ENCODE measurements at regions not wholly inside any gene's neighbourhood (a gene's known extent, or its start where the extent isn't known, plus 50 kb on each side); places are given as distances from the start of the nearest gene placed in this dataset.
"Not testable (repeated sequence)": the region's sequence is repeated elsewhere in the genome, so short reads cannot be mapped to it uniquely, and the experiment has no call there.

GRCh38 chr20:48024539-48024938 is 239.3 kb upstream of the SULF2 start:
- no peak overlapping the region for H3K4me3 ChIP-seq (ENCODE audit: low read depth, low read length)
- in situ Hi-C loops (cut with HindIII; ENCODE audit: low sequenced_read_pairs) = no loop called here
- TF ChIP-seq CTCF (IDR thresholded peaks at IDR 0.05; ENCODE audit: low read depth, low read length) = no peak
- DNase-seq (ENCODE audit: low read depth, low spot score) = no peak

DNA sequence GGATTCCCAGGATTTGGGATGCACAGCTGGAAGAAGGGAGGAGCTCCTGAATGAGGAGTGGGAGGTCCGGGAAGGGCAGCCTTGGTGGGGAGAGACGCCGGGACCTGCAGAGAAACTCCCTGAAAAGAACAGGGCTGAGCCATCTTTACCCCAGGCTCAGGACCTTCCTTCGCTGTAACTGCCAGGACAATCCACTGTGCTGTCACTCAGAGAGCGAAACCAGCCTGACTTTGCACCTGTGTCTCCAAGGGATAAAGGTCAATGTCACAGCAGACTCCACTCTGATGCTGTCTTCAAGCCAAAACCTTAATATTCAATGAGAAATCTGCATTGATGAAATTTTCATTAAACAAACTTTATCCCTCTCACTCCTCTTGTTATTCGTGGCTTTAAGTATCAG is 235.4 kb upstream of the SULF2 start:
- DNase-seq (ENCODE audit: low read depth, low spot score); H3K4me3 ChIP-seq (ENCODE audit: low read depth, low read length); in situ Hi-C loops (cut with HindIII; ENCODE audit: low sequenced_read_pairs): not testable (repeated sequence)

DNA sequence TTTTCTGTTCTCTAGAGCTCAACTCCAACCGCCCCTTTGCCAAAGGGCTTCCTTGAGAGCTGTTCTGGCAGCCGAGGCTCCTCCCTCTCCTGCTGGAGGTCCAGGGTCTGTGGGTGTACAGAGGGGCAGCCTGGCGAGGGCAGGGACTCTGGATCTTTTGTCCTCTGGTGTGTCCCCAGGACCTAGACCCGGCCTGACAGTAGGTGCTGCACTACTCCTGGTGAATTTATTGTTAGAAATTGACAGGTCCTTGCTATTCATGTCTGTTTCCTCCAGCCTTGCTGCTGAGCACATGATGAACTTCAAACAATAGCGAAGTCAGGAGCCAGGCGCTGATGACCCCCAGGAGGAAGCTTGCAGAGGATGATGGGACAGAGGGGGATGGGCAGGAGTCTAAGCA is 234.7 kb upstream of the SULF2 start:
- H3K4me3 ChIP-seq (ENCODE audit: low read depth, low read length) = no peak overlapping the region
- in situ Hi-C loops (cut with HindIII; ENCODE audit: low sequenced_read_pairs) = no loop called here
- TF ChIP-seq CTCF (IDR thresholded peaks at IDR 0.05; ENCODE audit: low read depth, low read length) = no peak
- no peak for DNase-seq (ENCODE audit: low read depth, low spot score)

- TF ChIP-seq CTCF (IDR thresholded peaks at IDR 0.05; ENCODE audit: low read depth, low read length) = no peak
- in situ Hi-C loops (cut with HindIII; ENCODE audit: low sequenced_read_pairs) = no loop called here
- no peak for DNase-seq (ENCODE audit: low read depth, low spot score)
- H3K4me3 ChIP-seq (ENCODE audit: low read depth, low read length) = no peak overlapping the region
Observed at GRCh38 chr20:48019496-48019895, 234.2 kb upstream of the SULF2 start.

DNA sequence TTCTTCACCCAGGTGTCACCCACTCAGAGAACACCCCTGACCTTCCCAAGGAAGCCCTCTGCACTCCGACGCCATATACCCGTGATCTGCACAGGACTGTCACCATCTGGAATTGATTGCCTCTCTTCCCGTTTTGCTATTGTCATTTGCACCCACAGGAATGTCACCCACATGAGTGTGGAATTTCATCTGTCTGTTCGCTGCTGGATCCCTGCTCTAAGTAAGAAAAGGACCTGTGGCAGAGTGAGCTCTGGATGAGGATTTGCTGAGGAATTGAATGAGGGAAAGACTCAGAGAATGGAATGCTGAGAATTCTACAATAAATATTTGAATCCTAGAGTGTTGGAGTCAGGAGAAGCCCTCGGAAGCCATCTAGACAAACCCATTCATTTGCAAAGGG is 233.6 kb upstream of the SULF2 start:
- H3K4me3 ChIP-seq (ENCODE audit: low read depth, low read length); in situ Hi-C loops (cut with HindIII; ENCODE audit: low sequenced_read_pairs): not testable (repeated sequence)
- DNase-seq (ENCODE audit: low read depth, low spot score) = peak; percentile 20

DNA sequence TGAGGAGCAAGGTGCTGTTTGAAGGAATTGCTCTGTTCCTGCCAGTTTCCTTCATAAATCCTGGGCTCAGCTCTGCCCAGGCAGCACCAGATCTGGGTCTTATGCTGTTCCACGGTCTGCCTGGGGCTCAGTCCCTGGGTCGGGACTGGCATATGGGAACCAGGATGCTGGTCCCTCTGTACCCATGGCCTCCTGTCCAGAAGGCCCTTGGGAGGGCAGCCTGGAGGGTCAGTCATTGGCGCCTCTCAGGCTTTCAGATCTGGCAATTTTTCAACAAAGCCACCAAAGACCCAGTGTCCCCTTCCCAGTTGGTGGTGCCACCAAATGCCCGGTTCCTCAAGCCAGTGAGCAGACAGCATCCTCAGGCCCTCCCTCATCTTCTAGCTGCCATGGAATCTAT is 232.7 kb upstream of the SULF2 start:
- no peak for DNase-seq (ENCODE audit: low read depth, low spot score)
- no peak for TF ChIP-seq CTCF (IDR thresholded peaks at IDR 0.05; ENCODE audit: low read depth, low read length)
- in situ Hi-C loops (cut with HindIII; ENCODE audit: low sequenced_read_pairs) = no loop called here
- H3K4me3 ChIP-seq (ENCODE audit: low read depth, low read length) = no peak overlapping the region

- DNase-seq (ENCODE audit: low read depth, low spot score) = no peak
- no peak overlapping the region for H3K4me3 ChIP-seq (ENCODE audit: low read depth, low read length)
- in situ Hi-C loops (cut with HindIII; ENCODE audit: low sequenced_read_pairs) = no loop called here
- no peak for TF ChIP-seq CTCF (IDR thresholded peaks at IDR 0.05; ENCODE audit: low read depth, low read length)
Observed at GRCh38 chr20:48017509-48017908, 232.2 kb upstream of the SULF2 start.

DNA sequence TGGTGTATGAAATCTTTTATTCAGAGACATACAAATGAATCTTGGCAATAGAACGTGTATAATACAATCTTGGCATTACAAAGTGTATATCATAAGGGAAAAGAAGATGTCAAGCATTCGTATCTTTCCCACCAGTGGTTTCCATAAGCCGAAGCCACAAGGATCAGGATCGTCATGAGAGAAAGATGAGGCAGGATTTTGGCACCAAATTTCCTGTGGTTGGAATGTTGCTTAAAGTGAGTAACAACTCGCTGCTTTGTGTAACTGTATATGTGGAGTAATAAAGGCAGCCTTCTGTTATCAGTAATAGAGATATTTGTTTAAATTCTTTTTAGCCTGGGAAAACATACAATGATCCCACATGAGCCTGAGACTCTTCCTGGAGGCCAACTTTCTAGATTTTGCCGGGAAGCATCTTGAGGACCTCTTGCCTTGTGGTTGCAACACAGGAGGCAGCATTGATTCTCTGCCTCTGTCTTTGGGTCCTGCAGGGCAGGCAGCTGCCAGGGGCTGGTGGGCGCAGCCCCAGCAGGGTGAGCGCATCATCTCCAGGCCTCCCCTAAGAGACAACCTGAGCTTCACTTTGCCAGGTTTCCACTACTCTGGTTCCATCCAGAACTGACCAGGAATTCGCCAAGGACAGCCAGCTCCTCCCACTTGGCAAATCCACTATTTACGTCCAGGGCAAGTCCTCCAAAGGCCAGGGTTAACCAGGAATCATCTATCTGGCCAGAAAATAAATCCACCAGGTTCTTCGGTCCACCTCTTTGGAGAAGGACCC is 230.9 kb upstream of the SULF2 start:
- no peak for TF ChIP-seq CTCF (IDR thresholded peaks at IDR 0.05; ENCODE audit: low read depth, low read length)
- in situ Hi-C loops (cut with HindIII; ENCODE audit: low sequenced_read_pairs) = no loop called here
- H3K4me3 ChIP-seq (ENCODE audit: low read depth, low read length) = no peak overlapping the region
- DNase-seq (ENCODE audit: low read depth, low spot score) = peak; percentile 68
